DND-41 (cell line): ENCODE measurements at regions not wholly inside any gene's neighbourhood (a gene's known extent, or its start where the extent isn't known, plus 50 kb on each side); places are given as distances from the start of the nearest gene placed in this dataset.

ENCODE experiments used
- EZH2 ChIP-seq: IDR thresholded peaks from 3 replicates; pipeline ENCODE4 v1.6.1; 2012; ENCODE audit warnings: borderline replicate concordance, low read depth, mild to moderate bottlenecking, moderate library complexity, low read length, inconsistent platforms; ENCODE audit not compliant: severe bottlenecking
- TF ChIP-seq, protein P1 (sequence below): IDR thresholded peaks from 2 replicates; pipeline ENCODE4 v1.5.1; 2012; ENCODE audit warnings: borderline replicate concordance, low read length, moderate library complexity, mild to moderate bottlenecking; ENCODE audit not compliant: poor library complexity, severe bottlenecking; ENCODE audit errors: extremely low read depth

DNA sequence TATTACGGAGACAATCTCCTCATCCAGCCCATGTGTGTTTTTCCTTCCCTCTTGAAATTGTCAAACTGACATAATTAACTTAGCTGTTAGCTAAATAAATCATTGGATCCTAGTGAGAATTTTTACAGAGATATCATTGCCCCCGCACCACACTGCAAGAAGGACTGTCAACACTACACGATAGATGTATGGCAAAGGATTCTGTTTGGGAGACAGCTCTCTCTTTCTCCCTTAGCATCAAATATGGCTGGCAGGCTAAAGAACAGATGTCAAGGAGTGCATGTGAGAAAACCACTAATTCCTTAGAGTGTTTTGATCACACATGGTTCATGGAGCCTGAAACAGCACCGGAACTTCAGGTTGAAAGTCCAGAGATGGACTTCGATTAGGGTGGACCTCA, 136.8 kb downstream of the KCNA5 start:
- TF ChIP-seq, protein P1, sequence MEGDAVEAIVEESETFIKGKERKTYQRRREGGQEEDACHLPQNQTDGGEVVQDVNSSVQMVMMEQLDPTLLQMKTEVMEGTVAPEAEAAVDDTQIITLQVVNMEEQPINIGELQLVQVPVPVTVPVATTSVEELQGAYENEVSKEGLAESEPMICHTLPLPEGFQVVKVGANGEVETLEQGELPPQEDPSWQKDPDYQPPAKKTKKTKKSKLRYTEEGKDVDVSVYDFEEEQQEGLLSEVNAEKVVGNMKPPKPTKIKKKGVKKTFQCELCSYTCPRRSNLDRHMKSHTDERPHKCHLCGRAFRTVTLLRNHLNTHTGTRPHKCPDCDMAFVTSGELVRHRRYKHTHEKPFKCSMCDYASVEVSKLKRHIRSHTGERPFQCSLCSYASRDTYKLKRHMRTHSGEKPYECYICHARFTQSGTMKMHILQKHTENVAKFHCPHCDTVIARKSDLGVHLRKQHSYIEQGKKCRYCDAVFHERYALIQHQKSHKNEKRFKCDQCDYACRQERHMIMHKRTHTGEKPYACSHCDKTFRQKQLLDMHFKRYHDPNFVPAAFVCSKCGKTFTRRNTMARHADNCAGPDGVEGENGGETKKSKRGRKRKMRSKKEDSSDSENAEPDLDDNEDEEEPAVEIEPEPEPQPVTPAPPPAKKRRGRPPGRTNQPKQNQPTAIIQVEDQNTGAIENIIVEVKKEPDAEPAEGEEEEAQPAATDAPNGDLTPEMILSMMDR = no peak
- TF ChIP-seq EZH2 = no peak
